Vagina (tissue), 2 donors: ENCODE measurements at regions not wholly inside any gene's neighbourhood (a gene's known extent, or its start where the extent isn't known, plus 50 kb on each side); places are given as distances from the start of the nearest gene placed in this dataset.

Experiments used
- POLR2A ChIP-seq, 2 donors: fragments of 450-650 bp; IDR thresholded peaks; one replicate each; pipeline ENCODE4 v1.6.1; 2017; ENCODE audit warnings: antibody characterized with exemption in 2 of 2, mild to moderate bottlenecking in 2 of 2, moderate library complexity in 2 of 2
- POLR2AphosphoS5 ChIP-seq, 2 donors: sonication (generic); formaldehyde crosslinking; IDR thresholded peaks; one replicate each; pipeline ENCODE4 v1.9.0; 2017; ENCODE audit warnings: antibody characterized with exemption in 2 of 2, mild to moderate bottlenecking in 2 of 2, low read depth in 1 of 2; ENCODE audit not compliant: insufficient read depth in 1 of 2
- TF ChIP-seq, protein P1 (sequence below), 3 experiments: fragments of 450-650 bp in 2 of 3; fragments of 200-600 bp in 1 of 3; sonication (generic) in 1 of 3; IDR thresholded peaks; one replicate each; pipeline ENCODE4 v1.5.1; 2017 to 2019; ENCODE audit warnings: antibody characterized with exemption in 3 of 3, mild to moderate bottlenecking in 2 of 3, moderate library complexity in 2 of 3

DNA sequence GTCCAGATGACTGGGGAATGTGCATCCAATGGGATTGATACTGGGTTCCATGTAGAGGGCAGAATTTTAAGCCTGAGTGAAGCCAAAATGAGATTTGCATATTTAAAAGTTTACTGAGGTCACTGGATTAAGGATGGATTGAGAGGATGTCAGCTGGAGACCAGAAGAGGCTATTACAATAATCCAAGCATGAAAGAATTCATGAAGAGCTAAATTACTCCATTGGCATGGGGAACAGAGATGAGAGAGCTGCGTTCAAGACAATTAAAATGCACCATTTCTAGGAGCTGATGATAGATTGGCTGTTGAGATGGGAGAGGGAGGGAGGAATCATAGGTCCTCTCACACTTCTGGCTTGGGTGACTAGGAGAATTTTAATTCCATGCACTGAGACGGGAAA, 158.5 kb downstream of the JCAD start:
- TF ChIP-seq, protein P1, sequence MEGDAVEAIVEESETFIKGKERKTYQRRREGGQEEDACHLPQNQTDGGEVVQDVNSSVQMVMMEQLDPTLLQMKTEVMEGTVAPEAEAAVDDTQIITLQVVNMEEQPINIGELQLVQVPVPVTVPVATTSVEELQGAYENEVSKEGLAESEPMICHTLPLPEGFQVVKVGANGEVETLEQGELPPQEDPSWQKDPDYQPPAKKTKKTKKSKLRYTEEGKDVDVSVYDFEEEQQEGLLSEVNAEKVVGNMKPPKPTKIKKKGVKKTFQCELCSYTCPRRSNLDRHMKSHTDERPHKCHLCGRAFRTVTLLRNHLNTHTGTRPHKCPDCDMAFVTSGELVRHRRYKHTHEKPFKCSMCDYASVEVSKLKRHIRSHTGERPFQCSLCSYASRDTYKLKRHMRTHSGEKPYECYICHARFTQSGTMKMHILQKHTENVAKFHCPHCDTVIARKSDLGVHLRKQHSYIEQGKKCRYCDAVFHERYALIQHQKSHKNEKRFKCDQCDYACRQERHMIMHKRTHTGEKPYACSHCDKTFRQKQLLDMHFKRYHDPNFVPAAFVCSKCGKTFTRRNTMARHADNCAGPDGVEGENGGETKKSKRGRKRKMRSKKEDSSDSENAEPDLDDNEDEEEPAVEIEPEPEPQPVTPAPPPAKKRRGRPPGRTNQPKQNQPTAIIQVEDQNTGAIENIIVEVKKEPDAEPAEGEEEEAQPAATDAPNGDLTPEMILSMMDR (IDR thresholded peaks at IDR 0.05) = no peak
- no peak for TF ChIP-seq POLR2A (IDR thresholded peaks at IDR 0.05)
- TF ChIP-seq POLR2AphosphoS5 (IDR thresholded peaks at IDR 0.05; ENCODE audit: insufficient read depth in 1 of 2, low read depth in 1 of 2) = no peak
